Muscle layer of duodenum (tissue), 2 donors: ENCODE measurements at regions not wholly inside any gene's neighbourhood (a gene's known extent, or its start where the extent isn't known, plus 50 kb on each side); places are given as distances from the start of the nearest gene placed in this dataset.

Experiments used
- H3K27ac ChIP-seq: one replicate; pipeline ENCODE4 v1.7.0; 2013; ENCODE audit warnings: mild to moderate bottlenecking, low read length
- H3K27me3 ChIP-seq: one replicate; pipeline ENCODE4 v1.7.0; 2013; ENCODE audit warnings: low read depth, mild to moderate bottlenecking, control low read depth, low read length
- H3K36me3 ChIP-seq, 2 donors: one replicate each; pipeline ENCODE4 v1.7.0; 2013; ENCODE audit warnings: low read length in 2 of 2, control low read depth in 1 of 2, mild to moderate bottlenecking in 1 of 2; ENCODE audit not compliant: insufficient read depth in 2 of 2, control insufficient read depth in 1 of 2
- H3K4me1 ChIP-seq, 2 donors: one replicate each; pipeline ENCODE4 v1.7.0; 2013; ENCODE audit warnings: low read length in 2 of 2, mild to moderate bottlenecking in 2 of 2, control low read depth in 1 of 2, moderate library complexity in 1 of 2; ENCODE audit not compliant: insufficient read depth in 2 of 2, control insufficient read depth in 1 of 2
- H3K4me3 ChIP-seq, 2 donors: one replicate each; pipeline ENCODE4 v1.7.0; 2013; ENCODE audit warnings: low read length in 2 of 2, low read depth in 1 of 2, mild to moderate bottlenecking in 1 of 2
- H3K9me3 ChIP-seq, 2 donors: one replicate each; pipeline ENCODE4 v1.7.0; 2013; ENCODE audit warnings: low read length in 2 of 2, control low read depth in 1 of 2, mild to moderate bottlenecking in 1 of 2; ENCODE audit not compliant: control insufficient read depth in 1 of 2
- donor health status: healthy.

GRCh38 chr2:183490914-183491313 lies 366.7 kb downstream of the NUP35 start:
- no peaks in the 10 kb centered on the region for H3K27me3 ChIP-seq
- peaks cover 0 to 8% of the 10 kb centered on the region in 2 donors for H3K4me1 ChIP-seq
- peak overlapping the region in 1 of 2 donors; percentile 26 for H3K4me3 ChIP-seq
- H3K36me3 ChIP-seq = no peaks in the 10 kb centered on the region
- H3K9me3 ChIP-seq = no peaks in the 10 kb centered on the region
- H3K27ac ChIP-seq = no peak overlapping the region

GRCh38 chr2:183493040-183493439 lies 368.8 kb downstream of the NUP35 start:
- H3K27me3 ChIP-seq = no peaks in the 10 kb centered on the region
- H3K36me3 ChIP-seq = no peaks in the 10 kb centered on the region
- peaks cover 0 to 8% of the 10 kb centered on the region in 2 donors for H3K4me1 ChIP-seq
- no peak overlapping the region for H3K27ac ChIP-seq
- no peaks in the 10 kb centered on the region for H3K9me3 ChIP-seq
- H3K4me3 ChIP-seq = no peak overlapping the region

- H3K9me3 ChIP-seq = no peaks in the 10 kb centered on the region
- H3K27me3 ChIP-seq = no peaks in the 10 kb centered on the region
- no peak overlapping the region for H3K27ac ChIP-seq
- H3K4me3 ChIP-seq = no peak overlapping the region
- no peaks in the 10 kb centered on the region for H3K36me3 ChIP-seq
- peaks cover 0 to 8% of the 10 kb centered on the region in 2 donors for H3K4me1 ChIP-seq
Observed at GRCh38 chr2:183495079-183495478, 370.8 kb downstream of the NUP35 start.

- Histone ChIP-seq H3K4me3 (no peak overlapping the region), H3K9me3 (no peaks in the 10 kb centered on the region), H3K27me3 (no peaks in the 10 kb centered on the region), H3K4me1 (peaks cover 0 to 6% of the 10 kb centered on the region in 2 donors), H3K27ac (no peak overlapping the region), H3K36me3 (no peaks in the 10 kb centered on the region)
Observed at GRCh38 chr2:183495589-183496267, 371.5 kb downstream of the NUP35 start.

- H3K4me1 ChIP-seq = no peaks in the 10 kb centered on the region
- H3K9me3 ChIP-seq = no peaks in the 10 kb centered on the region
- H3K4me3 ChIP-seq = no peak overlapping the region
- no peaks in the 10 kb centered on the region for H3K27me3 ChIP-seq
- H3K27ac ChIP-seq = no peak overlapping the region
- no peaks in the 10 kb centered on the region for H3K36me3 ChIP-seq
Observed at GRCh38 chr2:183497861-183498260, 373.6 kb downstream of the NUP35 start.

- H3K27me3 ChIP-seq = no peaks in the 10 kb centered on the region
- no peak overlapping the region for H3K4me3 ChIP-seq
- H3K4me1 ChIP-seq = no peaks in the 10 kb centered on the region
- H3K9me3 ChIP-seq = no peaks in the 10 kb centered on the region
- no peak overlapping the region for H3K27ac ChIP-seq
- H3K36me3 ChIP-seq = no peaks in the 10 kb centered on the region
Observed at GRCh38 chr2:183505911-183506310, 381.7 kb downstream of the NUP35 start.

GRCh38 chr2:183511154-183511553 lies 386.9 kb downstream of the NUP35 start:
- no peaks in the 10 kb centered on the region for H3K27me3 ChIP-seq
- no peaks in the 10 kb centered on the region for H3K36me3 ChIP-seq
- H3K27ac ChIP-seq = no peak overlapping the region
- H3K4me3 ChIP-seq = no peak overlapping the region
- no peaks in the 10 kb centered on the region for H3K4me1 ChIP-seq
- H3K9me3 ChIP-seq = no peaks in the 10 kb centered on the region

- no peak overlapping the region for H3K27ac ChIP-seq
- H3K36me3 ChIP-seq = no peaks in the 10 kb centered on the region
- no peaks in the 10 kb centered on the region for H3K27me3 ChIP-seq
- H3K9me3 ChIP-seq = no peaks in the 10 kb centered on the region
- no peaks in the 10 kb centered on the region for H3K4me1 ChIP-seq
- H3K4me3 ChIP-seq = no peak overlapping the region
Observed at GRCh38 chr2:183519371-183520056, 395.3 kb downstream of the NUP35 start.

GRCh38 chr2:183521911-183522310 lies 397.7 kb downstream of the NUP35 start:
- no peak overlapping the region for H3K4me3 ChIP-seq

GRCh38 chr2:183522489-183523266 lies 398.4 kb downstream of the NUP35 start:
- H3K4me3 ChIP-seq = no peak overlapping the region
- no peak overlapping the region for H3K27ac ChIP-seq
- no peaks in the 10 kb centered on the region for H3K27me3 ChIP-seq
- no peaks in the 10 kb centered on the region for H3K4me1 ChIP-seq
- no peaks in the 10 kb centered on the region for H3K36me3 ChIP-seq
- no peaks in the 10 kb centered on the region for H3K9me3 ChIP-seq

More at GRCh38 chr2:183521911-183522310, 397.7 kb downstream of the NUP35 start:
- H3K36me3 ChIP-seq = no peaks in the 10 kb centered on the region
- no peaks in the 10 kb centered on the region for H3K27me3 ChIP-seq
- no peaks in the 10 kb centered on the region for H3K9me3 ChIP-seq
- no peak overlapping the region for H3K27ac ChIP-seq
- no peaks in the 10 kb centered on the region for H3K4me1 ChIP-seq

- Histone ChIP-seq H3K27me3 (no peaks in the 10 kb centered on the region), H3K27ac (no peak overlapping the region), H3K36me3 (no peaks in the 10 kb centered on the region), H3K9me3 (no peaks in the 10 kb centered on the region), H3K4me1 (no peaks in the 10 kb centered on the region), H3K4me3 (no peak overlapping the region)
Observed at GRCh38 chr2:183530333-183530901, 406.2 kb downstream of the NUP35 start.
